22Rv1 (cell line): ENCODE measurements at regions not wholly inside any gene's neighbourhood (a gene's known extent, or its start where the extent isn't known, plus 50 kb on each side); places are given as distances from the start of the nearest gene placed in this dataset.

ENCODE experiments used
- H3K27ac ChIP-seq: fragments of 450-650 bp; 2 replicates; pipeline ENCODE4 v1.5.1; 2017
- ZFX ChIP-seq: fragments of 450-650 bp; IDR thresholded peaks from 2 replicates; pipeline ENCODE4 v1.6.1; 2017; ENCODE audit warnings: antibody characterized with exemption, borderline replicate concordance
- TF ChIP-seq, protein P1 (sequence below): fragments of 450-650 bp; IDR thresholded peaks from 2 replicates; pipeline ENCODE4 v1.5.1; 2017; ENCODE audit warnings: mild to moderate bottlenecking

GRCh38 chr9:38192731-38193265, 123.8 kb upstream of the SHB start:
- no peak overlapping the region for H3K27ac ChIP-seq
- TF ChIP-seq ZFX: no peak
- TF ChIP-seq, protein P1, sequence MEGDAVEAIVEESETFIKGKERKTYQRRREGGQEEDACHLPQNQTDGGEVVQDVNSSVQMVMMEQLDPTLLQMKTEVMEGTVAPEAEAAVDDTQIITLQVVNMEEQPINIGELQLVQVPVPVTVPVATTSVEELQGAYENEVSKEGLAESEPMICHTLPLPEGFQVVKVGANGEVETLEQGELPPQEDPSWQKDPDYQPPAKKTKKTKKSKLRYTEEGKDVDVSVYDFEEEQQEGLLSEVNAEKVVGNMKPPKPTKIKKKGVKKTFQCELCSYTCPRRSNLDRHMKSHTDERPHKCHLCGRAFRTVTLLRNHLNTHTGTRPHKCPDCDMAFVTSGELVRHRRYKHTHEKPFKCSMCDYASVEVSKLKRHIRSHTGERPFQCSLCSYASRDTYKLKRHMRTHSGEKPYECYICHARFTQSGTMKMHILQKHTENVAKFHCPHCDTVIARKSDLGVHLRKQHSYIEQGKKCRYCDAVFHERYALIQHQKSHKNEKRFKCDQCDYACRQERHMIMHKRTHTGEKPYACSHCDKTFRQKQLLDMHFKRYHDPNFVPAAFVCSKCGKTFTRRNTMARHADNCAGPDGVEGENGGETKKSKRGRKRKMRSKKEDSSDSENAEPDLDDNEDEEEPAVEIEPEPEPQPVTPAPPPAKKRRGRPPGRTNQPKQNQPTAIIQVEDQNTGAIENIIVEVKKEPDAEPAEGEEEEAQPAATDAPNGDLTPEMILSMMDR: no peak

GRCh38 chr9:38186404-38187115, 117.5 kb upstream of the SHB start:
- no peak for TF ChIP-seq ZFX
- TF ChIP-seq, protein P1: no peak

GRCh38 chr9:38185647-38186403, 116.8 kb upstream of the SHB start:
- TF ChIP-seq ZFX: no peak
- TF ChIP-seq, protein P1: no peak
- no peak overlapping the region for H3K27ac ChIP-seq

More at GRCh38 chr9:38186404-38187115, 117.5 kb upstream of the SHB start:
- no peak overlapping the region for H3K27ac ChIP-seq

DNA sequence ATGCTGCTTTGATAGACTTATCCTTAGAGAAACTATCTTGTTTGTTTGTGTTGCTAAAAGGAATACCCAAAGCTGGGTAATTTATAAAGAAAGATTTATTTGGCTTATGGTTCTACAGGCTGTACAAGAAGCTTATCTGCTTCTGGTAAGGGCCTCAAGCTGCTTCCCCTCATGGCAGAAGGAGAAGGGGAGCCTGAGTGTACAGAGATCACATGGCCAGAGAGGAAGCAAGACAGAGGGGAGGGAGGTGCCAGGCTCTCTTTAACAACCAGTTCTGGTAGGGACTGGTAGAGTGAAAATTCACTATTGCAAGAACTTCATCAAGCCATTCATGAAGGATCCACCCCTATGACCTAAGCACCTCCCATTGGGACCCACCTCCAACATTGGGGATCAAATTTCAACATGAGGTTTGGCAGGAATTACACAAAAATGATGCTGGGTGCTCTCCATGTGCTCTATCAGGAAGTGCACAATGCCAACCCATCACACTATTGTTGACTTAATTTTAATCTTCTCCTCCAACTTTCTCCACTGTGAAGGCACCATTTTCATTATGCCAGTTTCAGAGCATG, 115.1 kb upstream of the SHB start:
- no peak overlapping the region for H3K27ac ChIP-seq
- TF ChIP-seq ZFX: no peak
- TF ChIP-seq, protein P1: no peak

GRCh38 chr9:38182321-38182720, 113.3 kb upstream of the SHB start:
- no peak for TF ChIP-seq ZFX
- TF ChIP-seq, protein P1: no peak

GRCh38 chr9:38181866-38182265, 112.8 kb upstream of the SHB start:
- no peak overlapping the region for H3K27ac ChIP-seq
- TF ChIP-seq ZFX: no peak

More at GRCh38 chr9:38182321-38182720, 113.3 kb upstream of the SHB start:
- H3K27ac ChIP-seq: no peak overlapping the region

DNA sequence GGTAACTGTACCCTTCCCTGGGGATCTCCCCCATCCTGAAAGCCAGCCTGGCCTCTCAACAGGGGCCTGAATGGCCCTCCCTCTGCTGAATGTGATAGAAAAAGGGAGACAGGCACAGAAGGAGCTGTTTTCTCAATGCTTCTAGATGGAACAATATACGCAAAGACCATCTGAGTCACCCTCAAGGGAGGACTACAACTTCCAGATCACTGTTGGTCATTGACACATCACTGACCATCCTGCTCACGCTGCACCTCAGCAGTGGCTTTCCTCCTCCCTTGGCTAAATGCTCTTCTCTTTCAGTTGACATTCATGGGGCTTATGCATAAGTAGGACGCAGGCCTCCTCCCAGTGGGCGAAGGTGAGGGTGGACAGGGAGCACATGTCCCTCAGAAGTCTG, 112.2 kb upstream of the SHB start:
- TF ChIP-seq, protein P1: no peak
- TF ChIP-seq ZFX: no peak
- no peak overlapping the region for H3K27ac ChIP-seq
